Lung microvascular endothelial cell (primary cell): ENCODE measurements at regions not wholly inside any gene's neighbourhood (a gene's known extent, or its start where the extent isn't known, plus 50 kb on each side); places are given as distances from the start of the nearest gene placed in this dataset.

Experiments used
- DNase-seq, 2 donors: peaks; one replicate each; pipeline versions ENCODE4 v3.0.0 to v3.0.0-alpha.2; 2010; ENCODE audit warnings: low read depth in 2 of 2

- DNase-seq: no peak
These were observed 72.0 kb downstream of the ALX1 start for GRCh38 chr12:85352016-85352415.

GRCh38 chr12:85356596-85357385, 76.8 kb downstream of the ALX1 start:
- DNase-seq: peak in 1 of 2 donors; percentile 78

- no peak for DNase-seq
These were observed 77.6 kb downstream of the ALX1 start for GRCh38 chr12:85357609-85358008.

GRCh38 chr12:85358715-85359114, 78.7 kb downstream of the ALX1 start:
- DNase-seq: no peak

GRCh38 chr12:85363382-85364190, 83.6 kb downstream of the ALX1 start:
- DNase-seq: peak; percentile 42 to 76

- peak in 1 of 2 donors; percentile 47 for DNase-seq
These were observed 87.9 kb downstream of the ALX1 start for GRCh38 chr12:85367936-85368335.

GRCh38 chr12:85369365-85370154, 89.5 kb downstream of the ALX1 start:
- DNase-seq: no peak

- no peak for DNase-seq
These were observed 93.0 kb downstream of the ALX1 start for GRCh38 chr12:85373045-85373444.

GRCh38 chr12:85374981-85375380, 95.0 kb downstream of the ALX1 start:
- no peak for DNase-seq

GRCh38 chr12:85385406-85385805, 105.4 kb downstream of the ALX1 start:
- peak in 1 of 2 donors; percentile 64 for DNase-seq

GRCh38 chr12:85390266-85390665, 110.2 kb downstream of the ALX1 start:
- peak; percentile 1 to 70 for DNase-seq

- peak in 1 of 2 donors; percentile 16 for DNase-seq
These were observed 112.5 kb downstream of the ALX1 start for GRCh38 chr12:85392508-85392907.

- DNase-seq: no peak
These were observed 113.6 kb downstream of the ALX1 start for GRCh38 chr12:85393606-85394005.

- DNase-seq: no peak
These were observed 114.0 kb downstream of the ALX1 start for GRCh38 chr12:85394065-85394464.

- no peak for DNase-seq
These were observed 114.8 kb downstream of the ALX1 start for GRCh38 chr12:85394809-85395208.

- DNase-seq: no peak
These were observed 125.2 kb downstream of the ALX1 start for GRCh38 chr12:85405262-85405661.

GRCh38 chr12:85405781-85406522, 125.9 kb downstream of the ALX1 start:
- no peak for DNase-seq

GRCh38 chr12:85413266-85413665, 133.2 kb downstream of the ALX1 start:
- no peak for DNase-seq

- no peak for DNase-seq
These were observed 142.7 kb downstream of the ALX1 start for GRCh38 chr12:85422762-85423161.

GRCh38 chr12:85423947-85424346, 143.9 kb downstream of the ALX1 start:
- DNase-seq: no peak
